GM12878 (cell line): ENCODE measurements at regions not wholly inside any gene's neighbourhood (a gene's known extent, or its start where the extent isn't known, plus 50 kb on each side); places are given as distances from the start of the nearest gene placed in this dataset.

Experiments
- ATAC-seq: fragments of 200-7000 bp; cut with Tn5 transposase; 3 replicates; pipeline ENCODE4 v1.9.1; 2020; ENCODE audit warnings: mild to moderate bottlenecking, moderate library complexity
- BruUV-seq: library from RNA; stranded (reverse); fragments of 400-500 nt; replicated peaks from 2 replicates; lab custom pipeline; 2021; lab: Mats Ljungman, UMichigan
- CTCF ChIA-PET: fragments of 300-600 bp; sonication (Branson Sonifier 250); formaldehyde crosslinking; extraction: SDS; loops from one replicate; lab custom pipeline; 2021; ENCODE audit warnings: inconsistent platforms; lab: Yijun Ruan, JAX
- POLR2A ChIA-PET: fragments of 350-600 bp; formaldehyde crosslinking; extraction: SDS; loops from one replicate; lab custom pipeline; 2021; ENCODE audit warnings: inconsistent platforms; lab: Charles Lee
- RAD21 ChIA-PET: fragments of 300-600 bp; sonication (Branson Sonifier 250); formaldehyde crosslinking; loops from one replicate; lab custom pipeline; 2023; ENCODE audit warnings: antibody characterized with exemption; ENCODE audit not compliant: unreplicated experiment; lab: Charles Lee
- SMC1A ChIA-PET: fragments of 300-600 bp; sonication (Branson Sonifier 250); formaldehyde crosslinking; loops from one replicate; lab custom pipeline; 2023; ENCODE audit not compliant: unreplicated experiment, uncharacterized antibody; lab: Charles Lee
- DNase-seq: peaks from one replicate; pipeline ENCODE4 v3.0.0-alpha.2; 2011; ENCODE audit warnings: low read depth, low spot score
- FAIRE-seq: peaks from 3 replicates; lab custom pipeline; 2011; peaks lifted over from hg19 to GRCh38; lab: Jason Lieb, UNC
- H2AFZ ChIP-seq: 2 replicates; pipeline ENCODE4 v1.6.0; 2011; ENCODE audit warnings: low read depth, low read length, control low read depth; ENCODE audit not compliant: control insufficient read depth
- H3K27ac ChIP-seq: 2 replicates; pipeline ENCODE4 v1.5.1; 2011; ENCODE audit warnings: control low read depth; ENCODE audit not compliant: control insufficient read depth, insufficient read depth
- H3K27me3 ChIP-seq, 2 experiments: replicated peaks in 1 of 2; 2 replicates each; pipeline versions ENCODE4 v1.6.0 to v1.6.1; 2011; ENCODE audit warnings: low read length in 1 of 2; ENCODE audit not compliant: control insufficient read depth in 2 of 2, insufficient read depth in 2 of 2
- H3K36me3 ChIP-seq, 2 experiments: 2 replicates each; pipeline ENCODE4 v1.5.1; 2011; ENCODE audit warnings: low read length in 1 of 2; ENCODE audit not compliant: control insufficient read depth in 2 of 2, insufficient read depth in 2 of 2
- H3K4me1 ChIP-seq: 2 replicates; pipeline ENCODE4 v1.6.1; 2011; ENCODE audit warnings: mild to moderate bottlenecking, low read length, moderate library complexity, mixed read lengths; ENCODE audit not compliant: control insufficient read depth, insufficient read depth
- H3K4me2 ChIP-seq: 2 replicates; pipeline ENCODE4 v1.6.0; 2011; ENCODE audit warnings: control low read depth; ENCODE audit not compliant: control insufficient read depth, insufficient read depth
- H3K4me3 ChIP-seq: fragments of 200-600 bp; sonication (generic); 2 replicates; pipeline ENCODE4 v1.5.1; 2016
- H3K79me2 ChIP-seq: 2 replicates; pipeline ENCODE4 v1.6.0; 2011; ENCODE audit warnings: low read length; ENCODE audit not compliant: control insufficient read depth, insufficient read depth
- H3K9ac ChIP-seq: 2 replicates; pipeline ENCODE4 v1.8.0; 2011; ENCODE audit warnings: low read length, control low read depth, mixed read lengths; ENCODE audit not compliant: control insufficient read depth, insufficient read depth
- H3K9me3 ChIP-seq: replicated peaks from 3 replicates; pipeline ENCODE4 v1.5.1; 2011; ENCODE audit warnings: mild to moderate bottlenecking, low read length; ENCODE audit not compliant: control insufficient read depth, insufficient read depth
- H4K20me1 ChIP-seq: 2 replicates; pipeline ENCODE4 v1.6.0; 2011; ENCODE audit not compliant: control insufficient read depth, insufficient read depth
- ATF2 ChIP-seq: IDR thresholded peaks from 2 replicates; pipeline ENCODE4 v1.6.1; 2012; ENCODE audit warnings: low read length, inconsistent platforms
- CTCF ChIP-seq, 3 experiments: IDR thresholded peaks in 2 of 3; conservative IDR thresholded peaks in 1 of 3; 2 replicates each; pipeline ENCODE4 v1.5.1; 2011; ENCODE audit warnings: low read depth in 3 of 3, low read length in 3 of 3, mild to moderate bottlenecking in 3 of 3, control low read depth in 2 of 3, moderate library complexity in 2 of 3, inconsistent platforms in 1 of 3, mixed read lengths in 1 of 3; ENCODE audit not compliant: control insufficient read depth in 2 of 3, insufficient read depth in 1 of 3; ENCODE audit errors: extremely low read depth in 1 of 3
- HDGF ChIP-seq: fragments of 450-650 bp; IDR thresholded peaks from 2 replicates; pipeline ENCODE4 v1.6.1; 2016; ENCODE audit warnings: antibody characterized with exemption
- IRF4 ChIP-seq: IDR thresholded peaks from 2 replicates; pipeline ENCODE4 v1.6.1; 2011; ENCODE audit warnings: low read depth, low read length
- LARP7 ChIP-seq: fragments of 450-650 bp; IDR thresholded peaks from 2 replicates; pipeline ENCODE4 v1.6.1; 2017; ENCODE audit warnings: mild to moderate bottlenecking
- NFXL1 ChIP-seq: fragments of 450-650 bp; IDR thresholded peaks from 2 replicates; pipeline ENCODE4 v1.6.1; 2017; ENCODE audit warnings: antibody characterized with exemption, mild to moderate bottlenecking, borderline replicate concordance
- NFYA ChIP-seq: IDR thresholded peaks from 2 replicates; pipeline ENCODE4 v1.6.1; 2011; ENCODE audit warnings: low read depth, mild to moderate bottlenecking, low read length, improper control_type of control experiment, borderline replicate concordance
- PBX3 ChIP-seq: IDR thresholded peaks from 2 replicates; pipeline ENCODE4 v1.6.1; 2011; ENCODE audit warnings: mild to moderate bottlenecking, low read depth, low read length, moderate library complexity; ENCODE audit not compliant: insufficient replicate concordance
- TCF12 ChIP-seq: IDR thresholded peaks from 2 replicates; pipeline ENCODE4 v1.6.1; 2011; ENCODE audit warnings: low read depth, mild to moderate bottlenecking, low read length
- USF2 ChIP-seq: IDR thresholded peaks from 2 replicates; pipeline ENCODE4 v1.6.1; 2011; ENCODE audit warnings: low read depth, low read length, improper control_type of control experiment, borderline replicate concordance
- ZBTB33 ChIP-seq: fragments of 450-650 bp; IDR thresholded peaks from 2 replicates; pipeline ENCODE4 v1.6.1; 2017; ENCODE audit warnings: mild to moderate bottlenecking
- ZBTB40 ChIP-seq: fragments of 450-650 bp; IDR thresholded peaks from 2 replicates; pipeline ENCODE4 v1.6.1; 2016; ENCODE audit warnings: mild to moderate bottlenecking, moderate library complexity, borderline replicate concordance
- ZNF274 ChIP-seq: IDR thresholded peaks from one replicate; pipeline ENCODE4 v1.8.0; 2011; ENCODE audit not compliant: insufficient read length, insufficient read depth
- WGBS: methylation state at CpG from one replicate; pipeline ENCODE4 v1.1.6; 2016; ENCODE audit warnings: low lambda C conversion rate; ENCODE audit not compliant: insufficient replicate concordance, insufficient coverage; ENCODE audit errors: missing lambda C conversion rate; 5-methylcytosine and 5-hydroxymethylcytosine counted together
- in situ Hi-C: fragments of 300-500 bp; cut with MboI; formaldehyde crosslinking; loops from 9 replicates; pipeline ENCODE4 v1.14.3; 2018; ENCODE audit warnings: mixed read lengths
- intact Hi-C: fragments of 100-400 bp; cut with micrococcal nuclease; formaldehyde crosslinking; loops from one replicate; pipeline ENCODE4 v1.14.2; 2022; ENCODE audit not compliant: unreplicated experiment

- TF ChIP-seq ZBTB33 (no peak), USF2 (no peak), ZNF274 (no peak), ATF2 (no peak), NFYA (no peak), PBX3 (no peak), HDGF (no peak), NFXL1 (no peak), TCF12 (no peak), CTCF (IDR thresholded peaks at IDR 0.05 in 2 of 3, conservative IDR thresholded peaks at IDR 0.05 in 1 of 3; ENCODE audit: control insufficient read depth in 2 of 3, extremely low read depth in 1 of 3, insufficient read depth in 1 of 3, low read depth in 3 of 3, low read length in 3 of 3) (no peak), LARP7 (no peak), ZBTB40 (no peak), IRF4 (no peak)
- Histone ChIP-seq H4K20me1 (no peaks in the 10 kb centered on the region), H3K4me1 (no peaks in the 10 kb centered on the region), H3K9ac (no peak overlapping the region), H3K9me3 (no peaks in the 10 kb centered on the region), H3K4me2 (no peak overlapping the region), H3K27me3 (no peaks in the 10 kb centered on the region), H2AFZ (no peak overlapping the region), H3K36me3 (no peaks in the 10 kb centered on the region), H3K27ac (no peak overlapping the region), H3K4me3 (no peak overlapping the region), H3K79me2 (no peaks in the 10 kb centered on the region)
- BruUV-seq, result no TSS peak
- ChIA-PET POLR2A (interaction anchor here (0.6 kb wide), 1 partner anchor 1005 kb away, joined by 5 read pairs; no protein-coding TSS in a partner anchor), RAD21 (no interaction called here), SMC1A (no interaction called here), CTCF (interaction anchor here (0.8 kb wide), 1 partner anchor 121 kb away, joined by 3 read pairs; no protein-coding TSS in a partner anchor)
- WGBS, result 25% methylated on average over 5 of the region's 5 CpGs
- in situ Hi-C loops (no loop called here), intact Hi-C loops (no loop called here)
- ATAC-seq (no peak), DNase-seq (no peak), FAIRE-seq (no peak)
Observed at GRCh38 chr6:155648301-155648700, 192.7 kb upstream of the NOX3 start.
